RWPE2 (cell line): ENCODE measurements at regions not wholly inside any gene's neighbourhood (a gene's known extent, or its start where the extent isn't known, plus 50 kb on each side); places are given as distances from the start of the nearest gene placed in this dataset.

ENCODE experiments used
- ATAC-seq: fragments of 200-7000 bp; cut with Tn5 transposase; 3 replicates; pipeline ENCODE4 v1.9.1; 2021; ENCODE audit warnings: low read depth
- DNase-seq: peaks from one replicate; pipeline ENCODE4 v3.0.0-alpha.2; 2020; ENCODE audit warnings: low spot score
- H3K27ac ChIP-seq: fragments of 450-650 bp; 2 replicates; pipeline ENCODE4 v1.5.1; 2017; ENCODE audit warnings: mild to moderate bottlenecking; ENCODE audit not compliant: poor library complexity, severe bottlenecking
- H3K27me3 ChIP-seq: fragments of 250-450 bp; sonication (Bioruptor Pico); 2 replicates; pipeline ENCODE4 v1.5.1; 2021; ENCODE audit warnings: mild to moderate bottlenecking, moderate library complexity; ENCODE audit not compliant: insufficient read depth, poor library complexity, severe bottlenecking
- H3K36me3 ChIP-seq: fragments of 250-450 bp; sonication (Bioruptor Pico); 2 replicates; pipeline ENCODE4 v1.5.1; 2020; ENCODE audit warnings: low read depth, mild to moderate bottlenecking, moderate library complexity
- H3K4me1 ChIP-seq: fragments of 250-450 bp; sonication (Bioruptor Pico); 2 replicates; pipeline ENCODE4 v1.5.1; 2021; ENCODE audit warnings: mild to moderate bottlenecking, moderate library complexity; ENCODE audit not compliant: insufficient read depth, poor library complexity, severe bottlenecking
- H3K4me3 ChIP-seq: fragments of 250-450 bp; sonication (Bioruptor Pico); 2 replicates; pipeline ENCODE4 v1.5.1; 2021; ENCODE audit warnings: mild to moderate bottlenecking, moderate library complexity; ENCODE audit not compliant: severe bottlenecking
- H3K9me3 ChIP-seq: fragments of 250-450 bp; sonication (Bioruptor Pico); 2 replicates; pipeline ENCODE4 v1.5.1; 2021; ENCODE audit warnings: mild to moderate bottlenecking, moderate library complexity; ENCODE audit not compliant: severe bottlenecking
- CTCF ChIP-seq: fragments of 450-650 bp; IDR thresholded peaks from one replicate; pipeline ENCODE4 v1.5.1; 2017; ENCODE audit warnings: mild to moderate bottlenecking, moderate library complexity; ENCODE audit not compliant: poor library complexity, severe bottlenecking

DNA sequence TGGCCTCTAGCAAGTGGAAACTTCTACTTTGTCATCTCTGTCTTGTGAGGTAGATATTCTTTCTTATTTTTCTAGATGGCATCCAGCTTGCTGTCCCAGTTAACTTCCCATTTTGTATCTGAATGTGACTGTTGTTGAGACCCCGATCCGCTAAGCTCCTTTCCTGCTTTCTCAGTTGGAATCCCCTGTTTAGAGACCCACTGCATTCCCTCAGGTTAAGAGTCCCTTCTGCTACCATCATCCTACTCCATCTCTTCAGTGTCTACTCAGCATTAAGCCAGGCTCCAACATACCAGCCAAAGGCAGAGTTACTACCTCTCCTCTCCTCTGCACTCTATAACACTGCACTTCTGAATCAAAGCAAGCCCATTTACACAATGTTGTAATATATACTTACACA is 1300.4 kb upstream of the CHAC2 start:
- H3K36me3 ChIP-seq: no peaks in the 10 kb centered on the region
- no peak overlapping the region for H3K4me3 ChIP-seq
- H3K27me3 ChIP-seq: no peaks in the 10 kb centered on the region
- H3K27ac ChIP-seq: no peak overlapping the region
- TF ChIP-seq CTCF: no peak
- H3K4me1 ChIP-seq: no peaks in the 10 kb centered on the region
- DNase-seq (no peak), ATAC-seq (no peak)
- no peaks in the 10 kb centered on the region for H3K9me3 ChIP-seq

DNA sequence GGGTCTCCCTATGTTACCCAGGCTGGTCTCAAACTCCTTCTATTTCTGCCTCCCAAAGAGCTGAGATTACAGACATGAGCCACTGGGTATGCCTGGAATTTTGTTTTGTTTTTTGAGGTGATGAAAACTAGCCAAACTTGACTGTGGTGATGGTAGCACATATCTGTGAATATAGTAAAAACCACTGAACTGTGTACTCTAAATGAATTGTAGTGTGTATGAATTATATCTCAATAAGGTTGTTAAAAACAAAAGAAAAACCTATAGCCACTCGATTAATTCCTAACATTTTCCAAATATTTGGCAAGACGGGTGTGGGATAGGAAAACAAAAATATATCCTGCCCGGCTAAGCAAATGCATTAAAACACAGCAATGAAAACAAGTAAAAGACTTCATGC is 1302.3 kb upstream of the CHAC2 start:
- Histone ChIP-seq H3K9me3 (no peaks in the 10 kb centered on the region), H3K27ac (no peak overlapping the region), H3K36me3 (no peaks in the 10 kb centered on the region), H3K4me1 (no peaks in the 10 kb centered on the region), H3K4me3 (no peak overlapping the region), H3K27me3 (no peaks in the 10 kb centered on the region)
- DNase-seq: no peak
- ATAC-seq: no peak
- TF ChIP-seq CTCF: no peak

DNA sequence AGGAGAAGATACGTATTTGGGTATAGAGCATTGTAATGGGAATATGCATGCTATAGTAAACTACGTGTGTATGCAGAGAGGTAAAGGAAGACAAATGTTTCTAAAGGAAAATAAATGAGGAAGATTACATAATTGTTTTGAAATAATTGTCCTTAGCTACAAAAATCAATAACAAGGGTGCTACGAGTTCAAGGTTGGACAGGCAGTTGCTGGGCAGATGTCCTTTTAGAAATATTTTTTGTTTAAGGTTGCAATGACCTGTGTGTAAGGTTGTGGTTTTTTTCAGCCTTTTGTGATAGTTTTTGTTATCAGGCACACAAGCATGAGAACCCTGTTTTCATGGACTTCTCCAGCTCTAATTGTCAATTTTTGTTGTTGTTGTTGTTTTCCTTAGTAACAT is 1304.1 kb upstream of the CHAC2 start:
- DNase-seq (no peak), ATAC-seq (no peak)
- Histone ChIP-seq H3K4me3 (no peak overlapping the region), H3K27ac (no peak overlapping the region), H3K27me3 (peaks cover 3% of the 10 kb centered on the region), H3K9me3 (no peaks in the 10 kb centered on the region), H3K36me3 (no peaks in the 10 kb centered on the region), H3K4me1 (no peaks in the 10 kb centered on the region)
- TF ChIP-seq CTCF: no peak

DNA sequence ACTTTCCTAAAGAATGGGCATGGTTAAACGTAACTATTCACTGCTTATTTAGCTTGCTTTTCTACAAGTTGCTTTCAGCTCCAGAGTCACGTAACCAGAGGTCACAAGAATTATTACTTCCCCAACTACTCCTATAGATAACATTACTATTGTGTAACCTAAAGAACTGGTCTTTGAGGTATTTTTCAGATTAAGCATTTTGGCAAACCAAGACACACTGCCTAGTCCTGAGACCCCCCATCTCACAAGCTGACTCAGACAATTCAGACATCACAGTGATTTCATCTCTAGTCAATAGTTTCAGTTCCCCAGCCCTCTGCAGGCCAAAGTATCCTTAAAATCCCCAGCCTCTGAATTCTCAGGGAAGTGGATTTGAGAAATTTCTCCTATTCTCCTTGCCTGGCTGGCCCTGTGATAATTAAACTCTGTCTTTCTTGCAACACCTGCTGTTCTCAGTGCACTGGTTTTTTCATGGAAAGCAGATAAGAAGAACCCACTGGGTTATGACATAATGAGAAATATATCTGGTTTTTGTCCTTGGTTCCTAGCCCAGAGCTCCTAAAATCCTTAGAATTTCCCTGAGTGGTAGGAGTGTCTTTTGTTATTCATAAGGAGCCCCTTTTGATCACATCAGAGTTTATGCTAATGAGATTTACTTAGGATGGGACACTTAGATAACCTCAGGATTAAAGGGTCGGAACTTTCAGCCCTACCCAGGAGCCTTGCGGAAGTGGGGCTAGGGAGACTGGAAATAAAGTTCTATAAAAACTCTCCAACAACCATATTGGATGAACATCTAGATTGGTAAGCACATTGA is 1310.8 kb upstream of the CHAC2 start:
- peaks cover 3% of the 10 kb centered on the region for H3K27me3 ChIP-seq
- DNase-seq (no peak), ATAC-seq (no peak)
- H3K4me3 ChIP-seq: no peak overlapping the region
- no peaks in the 10 kb centered on the region for H3K4me1 ChIP-seq
- H3K27ac ChIP-seq: no peak overlapping the region
- no peak for TF ChIP-seq CTCF
- no peaks in the 10 kb centered on the region for H3K36me3 ChIP-seq
- no peaks in the 10 kb centered on the region for H3K9me3 ChIP-seq

GRCh38 chr2:52454962-52455361 is 1312.6 kb upstream of the CHAC2 start:
- DNase-seq (no peak), ATAC-seq (no peak)
- TF ChIP-seq CTCF: no peak
- Histone ChIP-seq H3K4me1 (no peaks in the 10 kb centered on the region), H3K4me3 (no peak overlapping the region), H3K9me3 (no peaks in the 10 kb centered on the region), H3K27me3 (peaks cover 3% of the 10 kb centered on the region), H3K36me3 (no peaks in the 10 kb centered on the region), H3K27ac (no peak overlapping the region)
